SK-N-MC (cell line): ENCODE measurements at regions not wholly inside any gene's neighbourhood (a gene's known extent, or its start where the extent isn't known, plus 50 kb on each side); places are given as distances from the start of the nearest gene placed in this dataset.

Source experiments
- DNase-seq: peaks from one replicate; pipeline ENCODE4 v3.0.0-alpha.2; 2011; ENCODE audit warnings: low read depth, low spot score
- H3K27ac ChIP-seq: fragments of 200-600 bp; sonication (generic); 2 replicates; pipeline ENCODE4 v1.5.1; 2016; ENCODE audit warnings: mixed run types
- H3K36me3 ChIP-seq: fragments of 200-600 bp; sonication (generic); 2 replicates; pipeline ENCODE4 v1.6.1; 2017; ENCODE audit warnings: antibody characterized with exemption, low read length, mixed read lengths; ENCODE audit not compliant: insufficient read depth
- H3K4me3 ChIP-seq: fragments of 200-600 bp; sonication (generic); 2 replicates; pipeline ENCODE4 v1.5.1; 2016
- H3K9ac ChIP-seq: fragments of 200-600 bp; sonication (generic); 2 replicates; pipeline ENCODE4 v1.8.0; 2017; ENCODE audit warnings: mixed run types, mixed read lengths; ENCODE audit not compliant: insufficient read length
- H3K9me3 ChIP-seq: fragments of 200-600 bp; sonication (generic); 2 replicates; pipeline ENCODE4 v1.6.1; 2017; ENCODE audit warnings: low read depth, mild to moderate bottlenecking, antibody characterized with exemption, low read length, moderate library complexity, mixed read lengths
- EZH2 ChIP-seq: fragments of 200-600 bp; sonication (generic); IDR thresholded peaks from one replicate; pipeline ENCODE4 v1.6.1; 2017; ENCODE audit warnings: antibody characterized with exemption
- FOXP2 ChIP-seq: optimal IDR thresholded peaks from 2 replicates; pipeline ENCODE3; 2011; ENCODE audit warnings: mild to moderate bottlenecking, moderate library complexity; ENCODE audit not compliant: insufficient read depth; ENCODE audit errors: extremely low read length, control extremely low read depth
- POLR2AphosphoS5 ChIP-seq: IDR thresholded peaks from 2 replicates; pipeline ENCODE4 v1.6.1; 2012; ENCODE audit warnings: mild to moderate bottlenecking, low read depth, low read length, borderline replicate concordance

GRCh38 chr16:59432896-59433295, 698.8 kb upstream of the GOT2 start:
- DNase-seq = no peak
- H3K27ac ChIP-seq = no peak overlapping the region
- no peak overlapping the region for H3K4me3 ChIP-seq
- no peaks in the 10 kb centered on the region for H3K36me3 ChIP-seq
- no peaks in the 10 kb centered on the region for H3K9me3 ChIP-seq
- TF ChIP-seq POLR2AphosphoS5 = no peak
- no peak for TF ChIP-seq EZH2
- TF ChIP-seq FOXP2 = no peak
- H3K9ac ChIP-seq = no peak overlapping the region

GRCh38 chr16:59432276-59432675, 698.2 kb upstream of the GOT2 start:
- Histone ChIP-seq H3K9ac (no peak overlapping the region), H3K9me3 (no peaks in the 10 kb centered on the region), H3K36me3 (no peaks in the 10 kb centered on the region), H3K4me3 (no peak overlapping the region), H3K27ac (no peak overlapping the region)
- DNase-seq = no peak
- no peak for TF ChIP-seq EZH2
- TF ChIP-seq FOXP2 = no peak
- TF ChIP-seq POLR2AphosphoS5 = no peak

- no peak for DNase-seq
- Histone ChIP-seq H3K4me3 (no peak overlapping the region), H3K27ac (no peak overlapping the region), H3K9ac (no peak overlapping the region), H3K9me3 (no peaks in the 10 kb centered on the region), H3K36me3 (no peaks in the 10 kb centered on the region)
- no peak for TF ChIP-seq EZH2
- TF ChIP-seq POLR2AphosphoS5 = no peak
- no peak for TF ChIP-seq FOXP2
These were observed 690.7 kb upstream of the GOT2 start for GRCh38 chr16:59424714-59425273.

- no peak overlapping the region for H3K9ac ChIP-seq
- H3K27ac ChIP-seq = no peak overlapping the region
- TF ChIP-seq EZH2 = no peak
- no peak for TF ChIP-seq FOXP2
- TF ChIP-seq POLR2AphosphoS5 = no peak
- H3K4me3 ChIP-seq = no peak overlapping the region
- no peak for DNase-seq
- no peaks in the 10 kb centered on the region for H3K9me3 ChIP-seq
- H3K36me3 ChIP-seq = no peaks in the 10 kb centered on the region
These were observed 678.1 kb upstream of the GOT2 start for GRCh38 chr16:59411961-59412841.

GRCh38 chr16:59410451-59410850, 676.3 kb upstream of the GOT2 start:
- H3K36me3 ChIP-seq = no peaks in the 10 kb centered on the region
- no peaks in the 10 kb centered on the region for H3K9me3 ChIP-seq
- no peak for TF ChIP-seq POLR2AphosphoS5
- TF ChIP-seq EZH2 = no peak
- no peak for TF ChIP-seq FOXP2
- H3K4me3 ChIP-seq = no peak overlapping the region
- no peak for DNase-seq
- no peak overlapping the region for H3K27ac ChIP-seq
- no peak overlapping the region for H3K9ac ChIP-seq

- no peak for TF ChIP-seq POLR2AphosphoS5
- no peaks in the 10 kb centered on the region for H3K36me3 ChIP-seq
- DNase-seq = no peak
- no peak overlapping the region for H3K4me3 ChIP-seq
- H3K27ac ChIP-seq = no peak overlapping the region
- H3K9me3 ChIP-seq = no peaks in the 10 kb centered on the region
- no peak overlapping the region for H3K9ac ChIP-seq
These were observed 671.7 kb upstream of the GOT2 start for GRCh38 chr16:59405802-59406201.

GRCh38 chr16:59404509-59404908, 670.4 kb upstream of the GOT2 start:
- Histone ChIP-seq H3K9me3 (no peaks in the 10 kb centered on the region), H3K36me3 (no peaks in the 10 kb centered on the region), H3K4me3 (no peak overlapping the region), H3K27ac (no peak overlapping the region), H3K9ac (no peak overlapping the region)
- TF ChIP-seq FOXP2 = no peak
- TF ChIP-seq EZH2 = no peak
- TF ChIP-seq POLR2AphosphoS5 = no peak
- no peak for DNase-seq

- TF ChIP-seq FOXP2 = no peak
- no peak for TF ChIP-seq EZH2
- no peak for TF ChIP-seq POLR2AphosphoS5
- Histone ChIP-seq H3K9ac (no peak overlapping the region), H3K36me3 (no peaks in the 10 kb centered on the region), H3K9me3 (no peaks in the 10 kb centered on the region), H3K4me3 (no peak overlapping the region), H3K27ac (no peak overlapping the region)
- DNase-seq = no peak
These were observed 666.7 kb upstream of the GOT2 start for GRCh38 chr16:59400830-59401229.

- no peaks in the 10 kb centered on the region for H3K36me3 ChIP-seq
- H3K9me3 ChIP-seq = no peaks in the 10 kb centered on the region
- no peak overlapping the region for H3K4me3 ChIP-seq
- no peak for TF ChIP-seq EZH2
- TF ChIP-seq FOXP2 = no peak
- no peak for TF ChIP-seq POLR2AphosphoS5
- H3K27ac ChIP-seq = no peak overlapping the region
- no peak overlapping the region for H3K9ac ChIP-seq
- no peak for DNase-seq
These were observed 663.5 kb upstream of the GOT2 start for GRCh38 chr16:59397638-59398037.
